H9 (cell line): ENCODE measurements at regions not wholly inside any gene's neighbourhood (a gene's known extent, or its start where the extent isn't known, plus 50 kb on each side); places are given as distances from the start of the nearest gene placed in this dataset.

ENCODE experiments used
- DNase-seq: peaks from one replicate; pipeline ENCODE4 v3.0.0-alpha.2; 2017
- H2AFZ ChIP-seq: one replicate; pipeline ENCODE4 v1.6.1; 2013; ENCODE audit warnings: mild to moderate bottlenecking, low read length, control low read depth, moderate library complexity
- H2AK5ac ChIP-seq: 2 replicates; pipeline ENCODE4 v1.6.1; 2013; ENCODE audit warnings: low read length, control low read depth, mixed read lengths; ENCODE audit not compliant: insufficient read length
- H2BK120ac ChIP-seq: one replicate; pipeline ENCODE4 v1.6.1; 2013; ENCODE audit warnings: low read depth, mild to moderate bottlenecking, low read length, control low read depth, inconsistent platforms; ENCODE audit not compliant: poor library complexity, severe bottlenecking
- H2BK12ac ChIP-seq: 2 replicates; pipeline ENCODE4 v1.6.1; 2013; ENCODE audit warnings: low read length, control low read depth, mixed read lengths, low read depth; ENCODE audit not compliant: insufficient read length
- H2BK15ac ChIP-seq: 2 replicates; pipeline ENCODE4 v1.6.1; 2013; ENCODE audit warnings: low read depth, low read length, control low read depth
- H2BK20ac ChIP-seq: one replicate; pipeline ENCODE4 v1.6.1; 2013; ENCODE audit warnings: low read depth, mild to moderate bottlenecking, low read length, control low read depth, inconsistent platforms; ENCODE audit not compliant: poor library complexity, severe bottlenecking
- H2BK5ac ChIP-seq: 2 replicates; pipeline ENCODE4 v1.6.1; 2013; ENCODE audit warnings: low read length, control low read depth, mixed read lengths; ENCODE audit not compliant: insufficient read length
- H3K14ac ChIP-seq: 2 replicates; pipeline ENCODE4 v1.6.1; 2013; ENCODE audit warnings: low read length, control low read depth; ENCODE audit not compliant: insufficient read depth
- H3K18ac ChIP-seq: 2 replicates; pipeline ENCODE4 v1.6.1; 2013; ENCODE audit warnings: low read depth, mild to moderate bottlenecking, mixed read lengths, low read length, control low read depth; ENCODE audit not compliant: insufficient read length
- H3K23ac ChIP-seq: 2 replicates; pipeline ENCODE4 v1.6.1; 2013; ENCODE audit warnings: low read length, control low read depth, mixed read lengths, low read depth; ENCODE audit not compliant: insufficient read length
- H3K23me2 ChIP-seq: 2 replicates; pipeline ENCODE4 v1.6.1; 2013; ENCODE audit warnings: low read depth, mild to moderate bottlenecking, mixed read lengths, low read length, control low read depth; ENCODE audit not compliant: insufficient read length, poor library complexity, severe bottlenecking
- H3K27ac ChIP-seq: 2 replicates; pipeline ENCODE4 v1.5.1; 2013; ENCODE audit warnings: low read length, control low read depth, mixed read lengths, low read depth; ENCODE audit not compliant: insufficient read length
- H3K27me3 ChIP-seq: 2 replicates; pipeline ENCODE4 v1.6.1; 2013; ENCODE audit warnings: low read length, control low read depth, inconsistent platforms; ENCODE audit not compliant: insufficient read depth
- H3K4ac ChIP-seq: 2 replicates; pipeline ENCODE4 v1.6.1; 2013; ENCODE audit warnings: low read depth, mild to moderate bottlenecking, control low read depth, inconsistent platforms, low read length, moderate library complexity
- H3K4me1 ChIP-seq: 2 replicates; pipeline ENCODE4 v1.6.1; 2013; ENCODE audit warnings: low read length, control low read depth, inconsistent platforms; ENCODE audit not compliant: insufficient read depth
- H3K4me2 ChIP-seq: 2 replicates; pipeline ENCODE4 v1.6.1; 2013; ENCODE audit warnings: low read length, control low read depth, mixed read lengths; ENCODE audit not compliant: insufficient read length, insufficient read depth
- H3K56ac ChIP-seq: 2 replicates; pipeline ENCODE4 v1.6.1; 2013; ENCODE audit warnings: low read depth, mild to moderate bottlenecking, mixed read lengths, low read length, control low read depth; ENCODE audit not compliant: insufficient read length
- H3K79me1 ChIP-seq: 2 replicates; pipeline ENCODE4 v1.6.1; 2013; ENCODE audit warnings: low read depth, mild to moderate bottlenecking, moderate library complexity, low read length, control low read depth, inconsistent platforms; ENCODE audit not compliant: insufficient read depth, poor library complexity, severe bottlenecking
- H3K79me2 ChIP-seq: 2 replicates; pipeline ENCODE4 v1.6.1; 2013; ENCODE audit warnings: low read length, control low read depth, inconsistent platforms; ENCODE audit not compliant: insufficient read depth
- H3K9ac ChIP-seq: 2 replicates; pipeline ENCODE4 v1.6.1; 2013; ENCODE audit warnings: low read length, control low read depth, mixed read lengths; ENCODE audit not compliant: insufficient read length; ENCODE audit errors: extremely low read depth
- H3K9me3 ChIP-seq: one replicate; pipeline ENCODE4 v1.6.1; 2013; ENCODE audit warnings: low read depth, low read length, inconsistent platforms; ENCODE audit not compliant: control insufficient read depth
- H3T11ph ChIP-seq: one replicate; pipeline ENCODE4 v1.6.1; 2013; ENCODE audit warnings: mild to moderate bottlenecking, low read length, control low read depth, inconsistent platforms
- H4K20me1 ChIP-seq: one replicate; pipeline ENCODE4 v1.6.1; 2013; ENCODE audit not compliant: control insufficient read depth, insufficient read length, insufficient read depth
- H4K5ac ChIP-seq: 2 replicates; pipeline ENCODE4 v1.6.1; 2013; ENCODE audit warnings: low read depth, mild to moderate bottlenecking, mixed read lengths, low read length, control low read depth; ENCODE audit not compliant: insufficient read length
- H4K8ac ChIP-seq: replicated peaks from 2 replicates; pipeline ENCODE4 v1.6.1; 2013; ENCODE audit warnings: low read length, control low read depth, mixed read lengths, low read depth; ENCODE audit not compliant: insufficient read length
- H4K91ac ChIP-seq: 2 replicates; pipeline ENCODE4 v1.6.1; 2013; ENCODE audit warnings: low read depth, mild to moderate bottlenecking, moderate library complexity, mixed read lengths, low read length, control low read depth; ENCODE audit not compliant: insufficient read length
- H3K27ac Mint-ChIP-seq, 3 experiments: 2 replicates in 2 of 3; 3 replicates in 1 of 3; pipeline ENCODE4 v1.8.0; 2020 to 2021; ENCODE audit warnings: mixed read lengths in 3 of 3, mild to moderate bottlenecking in 1 of 3, moderate library complexity in 1 of 3
- H3K27me3 Mint-ChIP-seq: 2 replicates; pipeline ENCODE4 v1.8.0; 2021; ENCODE audit warnings: low read depth, mild to moderate bottlenecking, moderate library complexity, mixed read lengths
- H3K36me3 Mint-ChIP-seq, 3 experiments: 2 replicates in 2 of 3; 3 replicates in 1 of 3; pipeline ENCODE4 v1.8.0; 2020 to 2021; ENCODE audit warnings: low read depth in 3 of 3, mixed read lengths in 3 of 3; ENCODE audit not compliant: insufficient read depth in 1 of 3
- H3K4me1 Mint-ChIP-seq, 2 experiments: 2 replicates each; pipeline ENCODE4 v1.8.0; 2020; ENCODE audit warnings: mixed read lengths in 2 of 2
- H3K4me3 Mint-ChIP-seq, 2 experiments: 2 replicates in 1 of 2; 3 replicates in 1 of 2; pipeline ENCODE4 v1.8.0; 2020 to 2021; ENCODE audit warnings: mild to moderate bottlenecking in 2 of 2, mixed read lengths in 2 of 2, moderate library complexity in 1 of 2
- H3K9me3 Mint-ChIP-seq, 2 experiments: 2 replicates in 1 of 2; 3 replicates in 1 of 2; pipeline ENCODE4 v1.8.0; 2020; ENCODE audit warnings: mild to moderate bottlenecking in 2 of 2, mixed read lengths in 2 of 2, moderate library complexity in 1 of 2
- whole genome bisulfite sequencing: extraction: QIAGEN DNeasy Blood & Tissue Kit; methylation state at CpG from one replicate; pipeline ENCODE4 v1.1.7; 2013; ENCODE audit warnings: missing lambda C conversion rate, low lambda C conversion rate, mixed read lengths; ENCODE audit not compliant: insufficient read length; ENCODE audit errors: extremely low coverage; 5-methylcytosine and 5-hydroxymethylcytosine counted together
- TF ChIP-seq, protein P1 (sequence below): fragments of 200-600 bp; sonication (generic); conservative IDR thresholded peaks from 3 replicates; pipeline ENCODE4 v1.8.0; 2021; ENCODE audit warnings: antibody characterized with exemption, mild to moderate bottlenecking

DNA sequence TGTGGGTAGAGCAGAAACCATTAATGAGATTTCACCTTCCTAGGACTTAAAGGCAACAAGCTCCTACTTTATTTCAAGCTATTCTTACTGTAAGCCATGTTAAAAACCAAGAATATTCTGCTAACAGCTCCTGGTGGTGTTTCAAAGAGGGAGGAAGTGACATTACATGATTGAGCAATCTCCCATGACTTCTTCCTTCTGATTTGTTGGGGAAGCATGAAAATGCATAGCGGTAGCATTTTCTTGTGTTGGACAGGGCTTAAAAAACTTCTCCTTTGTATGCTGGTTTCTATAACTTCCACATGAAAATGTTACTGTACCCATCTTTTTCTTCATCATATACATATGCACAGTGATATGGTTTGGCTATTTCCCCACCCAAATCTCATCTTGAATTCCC, 297.0 kb upstream of the SNX7 start:
- no peak overlapping the region for H3K14ac ChIP-seq
- H2BK12ac ChIP-seq: no peak overlapping the region
- H3K18ac ChIP-seq: no peak overlapping the region
- H3K4me2 ChIP-seq: no peak overlapping the region
- no peaks in the 10 kb centered on the region for H3K9me3 ChIP-seq
- no CpG with 5 or more reads among the region's 1 CpG for WGBS
- H2BK5ac ChIP-seq: no peak overlapping the region
- no peak overlapping the region for H3K4me3 Mint-ChIP-seq
- H3K27ac Mint-ChIP-seq: no peak overlapping the region
- H2BK120ac ChIP-seq: no peak overlapping the region
- no peaks in the 10 kb centered on the region for H3K27me3 Mint-ChIP-seq
- no peak overlapping the region for H3K9ac ChIP-seq
- H2BK15ac ChIP-seq: no peak overlapping the region
- H3K27me3 ChIP-seq: no peaks in the 10 kb centered on the region
- no peaks in the 10 kb centered on the region; a peak in 1 of 7 replicates for H3K36me3 Mint-ChIP-seq
- no peak overlapping the region for H2AFZ ChIP-seq
- no peak overlapping the region for H3K23ac ChIP-seq
- H3K56ac ChIP-seq: no peak overlapping the region
- no peak overlapping the region for H4K8ac ChIP-seq
- H4K5ac ChIP-seq: no peak overlapping the region
- H3T11ph ChIP-seq: no peak overlapping the region
- H3K4ac ChIP-seq: no peak overlapping the region
- no peaks in the 10 kb centered on the region for H3K79me2 ChIP-seq
- no peaks in the 10 kb centered on the region for H4K20me1 ChIP-seq
- no peaks in the 10 kb centered on the region for H3K9me3 Mint-ChIP-seq
- H3K27ac ChIP-seq: no peak overlapping the region
- no peak overlapping the region for H4K91ac ChIP-seq
- H3K4me1 Mint-ChIP-seq: no peaks in the 10 kb centered on the region
- no peak overlapping the region for H2AK5ac ChIP-seq
- H2BK20ac ChIP-seq: no peak overlapping the region
- H3K23me2 ChIP-seq: no peaks in the 10 kb centered on the region
- TF ChIP-seq, protein P1, sequence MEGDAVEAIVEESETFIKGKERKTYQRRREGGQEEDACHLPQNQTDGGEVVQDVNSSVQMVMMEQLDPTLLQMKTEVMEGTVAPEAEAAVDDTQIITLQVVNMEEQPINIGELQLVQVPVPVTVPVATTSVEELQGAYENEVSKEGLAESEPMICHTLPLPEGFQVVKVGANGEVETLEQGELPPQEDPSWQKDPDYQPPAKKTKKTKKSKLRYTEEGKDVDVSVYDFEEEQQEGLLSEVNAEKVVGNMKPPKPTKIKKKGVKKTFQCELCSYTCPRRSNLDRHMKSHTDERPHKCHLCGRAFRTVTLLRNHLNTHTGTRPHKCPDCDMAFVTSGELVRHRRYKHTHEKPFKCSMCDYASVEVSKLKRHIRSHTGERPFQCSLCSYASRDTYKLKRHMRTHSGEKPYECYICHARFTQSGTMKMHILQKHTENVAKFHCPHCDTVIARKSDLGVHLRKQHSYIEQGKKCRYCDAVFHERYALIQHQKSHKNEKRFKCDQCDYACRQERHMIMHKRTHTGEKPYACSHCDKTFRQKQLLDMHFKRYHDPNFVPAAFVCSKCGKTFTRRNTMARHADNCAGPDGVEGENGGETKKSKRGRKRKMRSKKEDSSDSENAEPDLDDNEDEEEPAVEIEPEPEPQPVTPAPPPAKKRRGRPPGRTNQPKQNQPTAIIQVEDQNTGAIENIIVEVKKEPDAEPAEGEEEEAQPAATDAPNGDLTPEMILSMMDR: no peak
- DNase-seq: no peak
- H3K4me1 ChIP-seq: no peaks in the 10 kb centered on the region
- H3K79me1 ChIP-seq: no peaks in the 10 kb centered on the region
